HG03442 (cell line): ENCODE measurements at regions not wholly inside any gene's neighbourhood (a gene's known extent, or its start where the extent isn't known, plus 50 kb on each side); places are given as distances from the start of the nearest gene placed in this dataset.
"Not testable (repeated sequence)": the region's sequence is repeated elsewhere in the genome, so short reads cannot be mapped to it uniquely, and the experiment has no call there.

ENCODE experiments used
- ATAC-seq: cut with Tn5 transposase; IDR thresholded peaks from one replicate; pipeline ENCODE4 v1.9.1; 2021; ENCODE audit warnings: mild to moderate bottlenecking, moderate library complexity; ENCODE audit not compliant: unreplicated experiment

DNA sequence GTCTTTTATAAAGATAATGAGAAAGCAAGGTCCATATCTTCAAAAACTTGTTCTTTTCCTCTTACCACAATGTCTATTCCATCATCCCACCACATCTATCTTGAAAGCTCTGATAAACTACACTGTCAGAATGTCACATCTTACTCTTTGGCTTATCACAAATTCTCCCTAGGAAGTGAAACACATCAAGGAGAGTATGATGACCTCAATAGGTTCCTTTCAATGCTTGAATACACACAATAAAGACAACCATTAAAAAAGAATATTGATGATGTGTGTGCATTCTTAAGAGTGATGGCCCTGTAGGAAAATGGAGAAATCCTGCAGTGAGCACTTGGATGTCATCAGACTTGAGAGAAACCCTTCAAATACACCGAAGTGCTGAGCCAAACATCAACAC is 918.1 kb upstream of the SORCS1 start:
- no peak for ATAC-seq

DNA sequence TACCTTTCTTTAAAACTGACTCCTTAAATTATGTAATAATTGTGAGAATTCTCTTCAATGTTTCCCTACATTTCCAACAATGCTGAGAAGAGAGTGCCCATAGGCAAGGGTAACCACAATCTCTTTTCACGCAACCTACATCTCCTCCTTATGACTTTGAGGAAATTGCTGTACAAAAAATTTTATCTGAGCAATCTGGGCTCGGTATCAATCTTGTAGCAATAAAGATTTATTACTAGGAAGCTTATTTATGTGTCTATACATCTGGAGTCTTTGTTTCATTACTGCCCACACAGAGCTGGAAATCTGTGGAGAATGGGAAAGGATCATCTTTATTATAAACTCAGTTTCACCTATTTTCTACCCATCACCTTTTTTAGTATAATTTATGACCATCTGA is 913.8 kb upstream of the SORCS1 start:
- ATAC-seq: no peak

DNA sequence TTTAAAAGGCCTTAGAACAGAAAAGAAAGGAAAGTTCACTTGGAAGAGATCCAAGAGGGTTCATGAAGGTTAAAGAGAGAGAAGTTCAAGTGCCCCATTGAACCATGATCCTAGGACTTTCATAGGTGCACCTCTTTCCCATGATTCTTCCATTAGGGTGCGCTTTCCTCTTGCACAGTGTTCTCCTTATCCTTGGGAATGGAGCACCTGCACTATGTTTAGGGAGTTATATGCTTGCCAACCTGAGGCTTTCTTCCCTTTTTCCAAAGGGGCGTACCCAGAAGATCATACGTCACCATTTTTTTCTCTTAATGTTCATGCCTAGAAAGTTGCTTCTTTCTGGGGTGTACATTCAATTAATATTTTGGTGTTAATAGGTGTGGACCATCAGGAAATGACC is 908.0 kb upstream of the SORCS1 start:
- no peak for ATAC-seq

DNA sequence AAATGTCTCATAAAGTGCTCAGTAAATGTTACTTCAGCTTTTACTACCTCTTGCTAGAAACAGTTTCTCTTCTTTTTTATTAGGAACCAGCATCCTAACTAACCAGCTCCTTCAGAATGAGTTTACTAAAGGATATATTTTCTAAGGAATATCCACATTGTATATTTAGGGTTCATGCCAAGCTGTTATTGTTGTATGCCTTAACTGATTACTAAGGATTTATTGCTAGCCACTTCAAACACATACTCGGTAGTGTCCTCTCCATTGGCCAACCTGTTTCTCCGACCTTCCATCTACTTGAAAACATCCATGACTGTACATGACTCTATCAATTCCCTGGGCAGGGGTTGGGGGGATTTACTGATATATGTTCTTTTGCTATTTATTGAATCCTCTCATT is 906.3 kb upstream of the SORCS1 start:
- ATAC-seq: no peak

DNA sequence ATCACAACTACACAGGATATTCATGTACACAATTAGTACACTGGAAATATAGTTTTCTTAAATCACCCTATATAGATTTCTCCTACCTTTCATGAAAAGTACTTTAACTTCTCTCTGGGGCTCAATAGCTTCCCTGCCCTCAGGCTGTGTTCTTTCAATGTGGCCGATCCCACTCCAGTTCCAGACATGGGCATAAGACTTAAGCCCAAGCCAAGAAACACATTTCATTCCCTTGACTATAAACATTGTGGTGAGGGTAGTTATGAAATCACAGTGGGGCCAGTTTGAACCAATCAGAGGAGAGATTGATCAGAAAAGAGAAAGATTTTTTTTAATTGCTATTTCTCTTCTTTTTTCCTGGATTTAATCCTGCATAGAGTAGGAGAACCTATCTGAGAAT is 904.6 kb upstream of the SORCS1 start:
- ATAC-seq: no peak

DNA sequence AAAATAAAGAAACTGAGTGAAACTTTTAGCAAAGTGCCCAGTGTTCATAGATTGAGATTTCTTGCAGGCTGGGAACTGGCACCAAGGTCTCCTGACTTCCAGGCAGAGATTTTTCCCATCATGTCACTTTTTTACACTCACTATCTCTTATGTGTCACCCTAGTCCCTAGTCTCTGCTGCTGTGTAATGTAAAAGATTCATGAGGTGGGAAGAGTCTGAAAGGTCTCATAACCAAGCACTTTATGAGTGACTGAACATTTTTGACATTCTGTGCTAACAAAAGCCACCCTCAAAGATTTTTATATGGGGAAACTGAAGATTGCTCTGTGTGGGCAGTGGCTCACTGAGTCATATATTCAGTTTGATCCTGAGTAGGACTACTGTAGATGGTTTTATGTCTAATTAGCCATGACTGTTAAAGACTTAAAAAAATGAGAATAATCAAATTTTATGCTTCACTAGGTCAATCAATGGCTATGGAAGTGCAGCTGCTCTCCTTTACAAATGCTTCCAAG is 900.3 kb upstream of the SORCS1 start:
- no peak for ATAC-seq

DNA sequence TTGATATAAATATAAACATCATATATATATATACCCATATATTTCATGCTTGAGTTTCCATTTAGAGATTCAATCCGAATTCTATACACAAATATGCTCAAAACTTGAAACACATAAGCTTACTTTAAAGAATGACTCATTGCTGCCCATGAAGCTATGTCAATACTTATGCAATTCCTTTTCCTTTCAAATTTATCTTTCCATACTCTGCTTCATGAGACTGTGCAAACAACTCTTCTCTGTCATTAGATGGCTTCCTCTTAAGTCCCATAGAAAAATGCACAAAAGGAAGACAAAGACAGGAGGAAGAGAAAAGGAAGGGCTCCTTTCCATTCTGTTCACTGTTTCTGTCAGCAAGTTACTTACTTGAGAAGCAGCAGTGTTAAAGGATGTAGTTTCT is 895.7 kb upstream of the SORCS1 start:
- ATAC-seq: no peak

DNA sequence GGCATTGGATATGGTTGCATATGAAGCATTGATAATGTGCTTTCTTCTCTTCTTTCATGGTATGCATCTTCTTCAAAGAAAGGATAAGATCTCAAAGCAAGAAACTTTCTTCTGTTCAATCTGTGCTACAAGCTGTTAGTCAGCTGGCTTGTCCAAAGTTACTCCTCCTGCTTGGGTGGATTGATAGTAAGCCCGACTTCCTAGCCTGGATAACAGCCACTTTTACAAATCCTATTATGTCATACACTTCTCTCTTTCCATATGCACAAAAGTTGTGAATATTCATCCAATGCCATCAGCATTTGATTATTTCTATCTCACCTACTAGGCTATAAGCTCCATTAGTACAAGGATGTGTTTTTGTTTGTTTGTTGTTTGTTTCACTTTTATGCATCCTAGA is 891.0 kb upstream of the SORCS1 start:
- no peak for ATAC-seq

DNA sequence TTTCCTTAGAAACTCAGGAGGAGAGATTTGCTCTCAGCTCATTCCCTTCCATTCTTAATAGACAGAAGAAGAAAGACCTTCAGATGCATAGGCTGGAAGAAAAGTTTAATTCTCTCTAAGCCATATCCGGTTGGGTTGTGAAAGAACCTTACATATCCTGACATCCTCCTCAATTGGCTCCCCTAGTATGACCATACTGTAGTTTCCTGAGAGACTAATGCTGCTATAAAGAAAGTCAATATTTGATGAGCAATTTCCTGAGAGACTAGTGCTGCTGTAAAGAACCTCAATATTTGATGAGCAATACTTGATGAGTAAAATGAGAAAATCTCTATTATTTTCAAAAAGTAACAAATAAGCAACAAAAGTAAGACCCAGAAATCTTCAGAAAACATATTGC is 888.5 kb upstream of the SORCS1 start:
- no peak for ATAC-seq

DNA sequence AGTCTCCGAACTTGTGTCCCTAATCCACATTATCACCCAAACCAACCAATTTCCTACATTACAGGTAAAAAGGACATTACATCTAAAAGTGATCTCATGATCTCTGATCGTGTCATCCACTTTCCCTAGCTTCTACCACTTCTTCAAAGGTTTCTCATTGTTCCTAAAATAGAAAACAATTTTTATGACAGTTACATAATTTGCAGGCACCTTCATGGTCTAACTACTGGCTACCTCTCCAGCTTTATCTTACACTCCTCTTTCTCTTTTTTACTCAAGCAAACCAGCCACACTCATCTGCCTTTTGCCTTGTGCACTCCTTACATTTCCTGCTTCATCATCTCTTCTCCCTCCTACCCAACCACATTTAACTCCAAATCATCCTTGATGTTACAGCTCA is 886.7 kb upstream of the SORCS1 start:
- ATAC-seq: no peak

DNA sequence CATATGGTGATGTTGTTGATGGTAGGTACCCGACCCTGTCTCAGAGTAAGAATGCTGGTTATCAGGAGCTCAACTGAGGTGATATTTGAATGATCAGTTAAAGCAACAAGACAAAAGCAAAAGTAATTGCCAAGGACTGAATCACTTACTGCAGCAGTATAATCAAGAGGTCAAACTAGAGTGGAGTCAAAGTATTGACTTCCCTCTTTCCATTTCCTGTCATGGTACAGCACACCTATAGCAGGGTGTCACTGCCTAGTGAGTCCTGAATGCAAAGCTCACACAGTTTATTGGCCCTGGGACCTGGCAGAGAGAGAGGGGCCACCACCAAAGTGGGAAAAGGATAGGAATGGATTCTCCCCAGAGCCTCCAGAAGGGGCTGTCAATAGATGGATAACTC is 886.1 kb upstream of the SORCS1 start:
- ATAC-seq: no peak

DNA sequence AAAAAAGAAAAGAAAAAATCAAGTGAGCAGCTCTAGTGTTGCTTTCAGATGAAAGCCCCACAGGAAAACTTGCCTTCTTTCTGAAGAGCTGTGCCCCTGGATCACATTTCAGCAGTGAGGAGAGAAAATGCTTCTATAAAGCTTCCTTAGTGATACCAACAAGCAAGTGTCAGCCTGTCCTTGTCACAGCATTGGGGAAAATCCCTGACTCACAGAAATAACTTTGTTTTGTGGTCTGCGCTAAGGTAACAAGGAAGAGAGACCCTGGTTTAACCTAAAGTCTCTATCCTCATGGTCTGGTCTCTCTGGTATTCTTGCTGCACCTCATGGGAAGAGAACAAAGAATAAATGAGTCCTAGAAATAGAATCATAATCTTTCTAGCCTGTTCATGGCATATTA is 885.2 kb upstream of the SORCS1 start:
- no peak for ATAC-seq

DNA sequence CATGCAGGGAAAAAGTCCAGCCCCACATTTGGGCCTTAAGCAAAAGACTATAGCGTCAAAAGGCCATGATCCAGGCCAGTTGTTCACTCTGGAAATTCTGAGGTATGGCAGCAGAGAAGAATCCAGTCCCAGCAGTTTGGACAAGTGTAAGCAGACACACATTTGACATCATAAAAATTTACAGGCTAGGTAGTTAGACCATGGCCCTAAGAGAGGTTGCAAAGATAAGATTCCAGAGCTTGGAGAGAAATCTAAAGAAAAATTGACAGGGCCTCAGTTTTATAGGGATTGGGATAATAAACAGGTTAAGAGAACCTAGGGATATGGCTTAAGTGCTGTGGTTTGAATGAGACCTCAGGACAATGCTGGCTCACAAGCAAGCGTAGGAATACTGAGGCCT is 884.4 kb upstream of the SORCS1 start:
- ATAC-seq: no peak

DNA sequence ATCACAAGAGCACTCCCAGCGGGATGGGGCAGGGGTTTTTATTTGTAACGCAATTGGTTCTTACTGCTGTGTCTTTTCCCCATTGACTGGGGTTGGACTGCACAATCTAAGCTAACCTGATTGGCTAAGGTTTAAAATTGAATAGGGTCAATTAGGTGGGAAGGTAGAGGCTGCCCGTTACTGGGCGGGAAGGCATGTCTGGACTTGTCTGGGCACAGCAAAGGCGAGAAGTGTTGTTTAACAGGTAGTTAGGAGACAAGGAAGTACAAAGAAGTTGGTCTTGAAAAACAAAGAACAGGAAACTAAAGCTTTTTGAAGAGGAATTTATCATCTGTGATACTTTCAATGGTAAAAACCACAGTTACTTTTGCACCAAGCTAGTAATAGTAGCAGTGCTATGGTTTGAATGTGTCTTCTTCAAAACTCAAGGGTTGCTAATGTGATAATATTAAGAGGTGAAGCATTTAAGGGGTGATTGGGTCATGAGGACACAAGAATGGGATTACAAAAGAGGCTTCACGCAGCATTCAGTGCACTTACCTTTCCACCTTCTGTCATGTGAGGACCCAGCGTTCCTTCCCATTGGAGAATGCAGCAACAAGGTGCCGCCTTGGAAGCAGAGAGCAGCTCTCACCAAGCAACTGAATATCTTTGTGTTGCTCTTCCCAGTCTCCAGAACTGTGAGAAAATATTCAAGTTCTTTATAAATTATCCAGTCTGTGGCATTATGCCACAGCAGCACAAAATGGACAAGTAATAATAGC is 875.5 kb upstream of the SORCS1 start:
- ATAC-seq: no peak

DNA sequence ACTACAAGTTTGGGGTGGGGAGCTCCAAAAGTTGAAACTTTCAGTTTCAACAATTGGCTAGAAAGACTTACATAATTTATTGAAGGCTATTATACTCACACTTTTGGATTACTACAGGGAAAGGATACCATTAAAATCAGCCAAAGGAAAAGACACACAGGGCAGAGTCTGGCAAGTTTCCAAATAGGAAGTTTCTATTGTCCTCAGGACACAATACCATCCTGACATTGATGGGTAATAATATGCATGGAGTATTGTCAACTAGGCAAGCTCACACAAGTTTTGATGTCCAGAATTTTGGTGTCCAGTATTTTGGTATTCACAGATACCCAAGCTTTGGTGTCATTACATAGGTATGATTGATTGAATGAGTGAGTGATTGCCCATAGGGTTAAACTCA is 872.6 kb upstream of the SORCS1 start:
- ATAC-seq: no peak

DNA sequence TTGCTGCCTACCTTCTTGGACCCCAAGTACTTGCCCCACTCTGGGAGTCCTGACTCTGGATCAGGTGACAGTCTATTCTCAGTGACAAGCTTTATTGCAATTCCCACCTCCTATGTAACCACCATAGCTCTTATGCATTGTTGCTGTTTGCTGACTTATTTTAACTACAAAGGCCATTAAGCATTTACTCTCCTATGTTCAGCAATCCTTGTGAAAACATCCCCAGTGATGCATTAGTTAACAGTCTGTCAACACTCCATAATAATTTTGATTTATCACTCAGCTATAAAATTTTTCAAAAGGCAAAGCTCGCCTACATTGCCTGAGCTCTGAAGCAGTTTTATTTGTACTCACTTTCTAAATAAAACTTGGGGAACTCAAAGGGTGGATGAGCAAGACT is 871.8 kb upstream of the SORCS1 start:
- no peak for ATAC-seq

DNA sequence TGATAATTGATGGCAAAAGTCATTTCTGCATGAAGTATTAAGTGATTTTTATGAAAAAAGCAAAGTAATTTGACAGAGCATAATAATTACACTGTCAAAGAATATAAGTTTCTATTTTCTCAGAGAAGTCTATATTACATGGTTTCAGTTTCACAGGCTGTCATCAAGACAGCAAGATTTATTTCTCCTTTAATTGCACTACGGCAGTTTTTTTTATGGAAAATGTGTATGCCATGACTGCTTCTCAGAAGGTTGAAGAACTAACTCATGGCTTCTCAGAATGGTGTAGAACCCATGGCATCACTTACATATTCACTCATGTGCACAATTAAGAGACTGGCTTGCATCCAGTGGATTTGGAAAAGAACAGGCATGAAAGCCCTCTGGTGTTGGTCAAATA is 870.3 kb upstream of the SORCS1 start:
- no peak for ATAC-seq

DNA sequence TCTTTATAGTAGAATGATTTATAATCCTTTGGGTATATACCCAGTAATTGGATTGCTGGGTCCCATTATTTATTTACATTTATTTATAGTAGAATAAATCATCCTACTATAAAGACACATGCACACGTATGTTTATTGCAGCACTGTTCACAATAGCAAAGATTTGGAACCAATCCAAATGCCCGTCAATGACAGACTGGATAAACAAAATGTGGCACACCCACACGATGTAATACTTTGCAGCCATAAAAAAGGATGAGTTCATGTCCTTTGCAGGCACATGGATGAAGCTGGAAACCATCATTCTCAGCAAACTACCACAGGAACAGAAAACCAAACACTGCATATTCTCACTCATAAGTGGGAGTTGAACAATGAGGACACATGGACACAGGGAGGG is 869.0 kb upstream of the SORCS1 start:
- not testable (repeated sequence) for ATAC-seq

DNA sequence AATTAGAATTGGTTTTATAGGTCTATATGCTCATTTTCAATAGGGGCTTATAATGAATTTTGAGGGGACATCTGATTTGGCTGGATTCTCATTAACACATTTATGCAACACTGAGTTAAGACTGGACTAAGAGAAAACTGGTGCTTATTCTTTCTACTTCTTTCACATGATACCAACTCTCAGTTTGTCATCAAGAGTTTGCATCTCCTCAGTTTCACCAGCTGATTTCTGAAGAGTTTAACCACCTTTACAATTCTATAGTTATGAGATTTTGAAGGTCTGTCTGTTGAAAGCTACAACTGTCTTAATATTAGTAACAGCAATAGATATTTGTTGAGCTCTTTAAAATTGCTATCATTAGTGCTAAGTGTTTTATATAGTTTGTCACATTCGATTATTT is 867.0 kb upstream of the SORCS1 start:
- ATAC-seq: no peak

DNA sequence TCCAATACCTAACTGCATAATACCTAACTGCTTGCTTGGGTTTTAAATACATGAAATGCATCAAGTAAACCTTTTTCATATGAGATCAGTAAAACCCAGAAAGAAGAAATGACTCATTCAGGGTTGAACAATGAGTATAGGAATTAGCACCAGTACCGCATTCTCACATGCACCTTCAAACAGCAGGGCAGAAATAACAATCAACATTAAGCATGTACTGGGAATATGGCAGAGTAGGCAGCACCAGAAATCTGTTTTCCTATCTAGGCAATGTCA is 850.3 kb upstream of the SORCS1 start:
- no peak for ATAC-seq

DNA sequence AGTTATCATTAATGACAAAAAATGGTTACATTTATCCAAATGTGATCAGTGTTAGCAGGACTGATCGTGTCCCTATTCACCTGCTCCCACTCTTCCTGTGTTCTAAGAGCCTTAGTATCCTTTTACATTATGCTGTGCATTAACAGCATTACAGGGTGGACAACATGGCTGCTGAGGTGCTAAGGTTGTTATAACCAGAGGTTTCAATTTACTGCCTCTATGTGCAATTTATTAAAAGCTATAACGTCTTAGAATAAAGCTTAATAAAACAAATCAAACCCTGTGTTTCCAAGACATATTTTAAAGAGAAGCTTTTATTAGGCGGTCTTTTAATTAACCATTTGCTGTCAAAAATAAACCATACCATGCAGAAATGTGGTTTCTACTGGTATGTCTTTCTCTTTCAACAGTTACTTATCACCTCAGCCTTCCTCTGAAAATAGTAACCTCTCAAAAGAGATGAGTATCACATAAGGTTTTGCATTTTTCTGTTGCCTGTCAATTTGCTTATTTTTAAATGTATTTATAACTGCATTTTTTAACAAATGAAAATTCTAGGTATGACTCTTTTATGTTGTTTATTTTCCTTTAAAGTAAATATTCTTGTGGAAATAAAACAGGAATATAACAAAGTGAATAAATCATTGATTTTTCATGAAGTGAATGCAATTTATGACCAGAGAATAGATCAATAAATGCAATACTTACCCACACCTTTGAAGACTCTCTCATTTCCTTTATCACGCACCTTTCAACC is 849.8 kb upstream of the SORCS1 start:
- no peak for ATAC-seq

DNA sequence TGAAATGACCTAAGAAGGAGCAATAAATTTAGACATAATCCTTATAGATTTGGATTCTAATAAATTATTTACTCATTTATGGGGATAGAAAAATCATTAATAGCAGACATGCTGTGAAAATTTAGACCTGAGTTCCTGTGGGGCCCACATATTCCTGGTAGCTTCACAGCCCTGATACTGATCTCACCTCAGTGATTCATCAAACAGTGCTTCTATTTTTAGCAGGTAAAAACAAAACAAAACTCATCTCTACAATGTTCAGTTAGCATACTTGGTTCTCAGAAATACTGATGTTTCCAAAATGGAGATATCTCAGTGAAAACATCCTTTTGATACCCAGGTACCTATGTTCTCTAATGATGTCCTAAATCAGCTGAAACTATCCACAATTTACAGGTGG is 841.1 kb upstream of the SORCS1 start:
- no peak for ATAC-seq

DNA sequence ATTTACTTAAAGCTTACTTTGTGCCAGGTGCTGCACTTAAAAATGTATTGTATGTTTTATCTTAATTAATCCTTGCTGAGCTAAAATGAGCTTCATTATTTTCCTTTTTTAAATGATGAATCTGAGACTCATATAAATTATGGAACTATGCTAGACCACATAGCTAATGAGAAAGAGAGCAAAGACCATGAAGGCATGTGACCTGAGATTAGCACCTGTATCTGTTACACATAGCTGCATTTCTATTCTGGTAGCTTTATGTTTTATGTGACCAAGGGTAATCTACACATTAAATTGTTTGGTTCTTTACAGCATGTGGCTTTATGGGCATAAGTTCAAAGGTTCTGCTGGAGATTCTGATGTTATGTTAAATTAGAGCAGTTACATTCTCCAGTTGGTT is 839.1 kb upstream of the SORCS1 start:
- ATAC-seq: no peak
